ENCODE measurements at regions not wholly inside any gene's neighbourhood (a gene's known extent, or its start where the extent isn't known, plus 50 kb on each side); places are given as distances from the start of the nearest gene placed in this dataset.

- no peak for TF ChIP-seq CTCF (conservative IDR thresholded peaks at IDR 0.05; ENCODE audit: low read depth in 2 of 2)
- TF ChIP-seq EZH2 (IDR thresholded peaks at IDR 0.05; ENCODE audit: low read depth, unreplicated experiment), result no peak
- TF ChIP-seq CREB1 (CRISPR knock-in tag; IDR thresholded peaks at IDR 0.05; ENCODE audit: low read depth), result no peak
- TF ChIP-seq ETS1 (IDR thresholded peaks at IDR 0.05), result no peak
- no peak for TF ChIP-seq POLR2AphosphoS5 (IDR thresholded peaks at IDR 0.05; ENCODE audit: low read depth)
These were observed 184.0 kb upstream of the ADCY1 start for GRCh38 chr7:45390180-45390579.

Measured in GM23338 (cell line).